ENCODE measurements at regions not wholly inside any gene's neighbourhood (a gene's known extent, or its start where the extent isn't known, plus 50 kb on each side); places are given as distances from the start of the nearest gene placed in this dataset.

- H3K27ac ChIP-seq (ENCODE audit: control insufficient read depth, insufficient read depth, low read length): no peak overlapping the region
- no peaks in the 10 kb centered on the region for H3K79me2 ChIP-seq (ENCODE audit: control insufficient read depth, insufficient read depth, low read length)
- H3K36me3 ChIP-seq (ENCODE audit: control insufficient read depth in 2 of 2, extremely low read depth in 1 of 2, insufficient read depth in 2 of 2, low read length in 2 of 2): no peaks in the 10 kb centered on the region
- H3K4me3 ChIP-seq (ENCODE audit: control insufficient read depth in 2 of 3, extremely low read depth in 1 of 3, insufficient read depth in 2 of 3, low read depth in 1 of 3, low read length in 3 of 3): no peak overlapping the region
- no peaks in the 10 kb centered on the region for H3K9me1 ChIP-seq (ENCODE audit: control insufficient read depth, extremely low read depth, insufficient read depth, low read length)
- no peaks in the 10 kb centered on the region for H3K4me1 ChIP-seq (ENCODE audit: control insufficient read depth, extremely low read depth, insufficient read depth, low read length)
- no peaks in the 10 kb centered on the region for H4K20me1 ChIP-seq (ENCODE audit: control insufficient read depth, extremely low read depth, insufficient read depth, low read length)
- no peaks in the 10 kb centered on the region for H3K27me3 ChIP-seq (ENCODE audit: control insufficient read depth, extremely low read depth, insufficient read depth, low read length)
- dilution Hi-C loops (cut with MboI; ENCODE audit: extremely low pct_ligation_motif_present, low sequenced_read_pairs): no loop called here
- TF ChIP-seq EZH2 (IDR thresholded peaks at IDR 0.05; ENCODE audit: low read length): no peak
- TF ChIP-seq, protein P1, sequence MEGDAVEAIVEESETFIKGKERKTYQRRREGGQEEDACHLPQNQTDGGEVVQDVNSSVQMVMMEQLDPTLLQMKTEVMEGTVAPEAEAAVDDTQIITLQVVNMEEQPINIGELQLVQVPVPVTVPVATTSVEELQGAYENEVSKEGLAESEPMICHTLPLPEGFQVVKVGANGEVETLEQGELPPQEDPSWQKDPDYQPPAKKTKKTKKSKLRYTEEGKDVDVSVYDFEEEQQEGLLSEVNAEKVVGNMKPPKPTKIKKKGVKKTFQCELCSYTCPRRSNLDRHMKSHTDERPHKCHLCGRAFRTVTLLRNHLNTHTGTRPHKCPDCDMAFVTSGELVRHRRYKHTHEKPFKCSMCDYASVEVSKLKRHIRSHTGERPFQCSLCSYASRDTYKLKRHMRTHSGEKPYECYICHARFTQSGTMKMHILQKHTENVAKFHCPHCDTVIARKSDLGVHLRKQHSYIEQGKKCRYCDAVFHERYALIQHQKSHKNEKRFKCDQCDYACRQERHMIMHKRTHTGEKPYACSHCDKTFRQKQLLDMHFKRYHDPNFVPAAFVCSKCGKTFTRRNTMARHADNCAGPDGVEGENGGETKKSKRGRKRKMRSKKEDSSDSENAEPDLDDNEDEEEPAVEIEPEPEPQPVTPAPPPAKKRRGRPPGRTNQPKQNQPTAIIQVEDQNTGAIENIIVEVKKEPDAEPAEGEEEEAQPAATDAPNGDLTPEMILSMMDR (optimal IDR thresholded peaks at IDR 0.05 in 1 of 3, IDR thresholded peaks at IDR 0.05 in 1 of 3, conservative IDR thresholded peaks at IDR 0.05 in 1 of 3; ENCODE audit: extremely low read depth in 1 of 3, insufficient read depth in 2 of 3, low read length in 3 of 3): no peak
- no peak overlapping the region for H3K4me2 ChIP-seq (ENCODE audit: control insufficient read depth, extremely low read depth, insufficient read depth, low read depth, low read length)
- FAIRE-seq (no peak), DNase-seq (ENCODE audit: low read depth, low spot score) (no peak)
- no peaks in the 10 kb centered on the region for H3K9me3 ChIP-seq (ENCODE audit: control insufficient read depth, low read depth, low read length)
- no peak overlapping the region for H3K9ac ChIP-seq (ENCODE audit: control insufficient read depth, extremely low read depth, insufficient read depth, low read length)
- H2AFZ ChIP-seq (ENCODE audit: control insufficient read depth, low read length): no peak overlapping the region
Measured at GRCh38 chr13:76397413-76397812, 488.8 kb downstream of the KCTD12 start.

DNA sequence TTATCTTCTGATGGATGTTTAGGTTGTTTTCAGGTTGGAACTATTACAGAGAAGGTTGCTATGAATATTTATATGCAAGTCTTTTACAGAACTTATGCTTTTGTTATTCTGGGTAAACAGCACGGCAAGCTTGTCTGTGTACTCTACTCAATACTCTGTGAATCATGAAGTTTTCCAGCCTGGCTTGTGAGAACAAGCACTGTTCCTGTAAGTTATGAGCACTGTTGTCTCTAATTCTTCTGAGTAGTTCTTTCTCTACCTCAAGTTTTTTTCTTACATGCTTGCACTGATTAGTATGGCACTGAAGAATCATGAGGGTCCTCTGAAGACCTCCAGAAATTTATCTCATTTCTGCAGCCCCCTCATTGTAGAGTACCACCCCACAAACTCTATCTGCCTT lies 496.9 kb downstream of the KCTD12 start:
- Histone ChIP-seq H3K9ac (ENCODE audit: control insufficient read depth, extremely low read depth, insufficient read depth, low read length) (no peak overlapping the region), H3K4me2 (ENCODE audit: control insufficient read depth, extremely low read depth, insufficient read depth, low read depth, low read length) (no peak overlapping the region), H3K79me2 (ENCODE audit: control insufficient read depth, insufficient read depth, low read length) (no peaks in the 10 kb centered on the region), H3K27ac (ENCODE audit: control insufficient read depth, insufficient read depth, low read length) (no peak overlapping the region), H4K20me1 (ENCODE audit: control insufficient read depth, extremely low read depth, insufficient read depth, low read length) (no peaks in the 10 kb centered on the region), H3K36me3 (ENCODE audit: control insufficient read depth in 2 of 2, extremely low read depth in 1 of 2, insufficient read depth in 2 of 2, low read length in 2 of 2) (no peaks in the 10 kb centered on the region), H3K4me3 (ENCODE audit: control insufficient read depth in 2 of 3, extremely low read depth in 1 of 3, insufficient read depth in 2 of 3, low read depth in 1 of 3, low read length in 3 of 3) (no peak overlapping the region), H3K9me3 (ENCODE audit: control insufficient read depth, low read depth, low read length) (no peaks in the 10 kb centered on the region), H3K9me1 (ENCODE audit: control insufficient read depth, extremely low read depth, insufficient read depth, low read length) (no peaks in the 10 kb centered on the region), H3K27me3 (ENCODE audit: control insufficient read depth, extremely low read depth, insufficient read depth, low read length) (no peaks in the 10 kb centered on the region), H3K4me1 (ENCODE audit: control insufficient read depth, extremely low read depth, insufficient read depth, low read length) (no peaks in the 10 kb centered on the region), H2AFZ (ENCODE audit: control insufficient read depth, low read length) (no peak overlapping the region)
- dilution Hi-C loops (cut with MboI; ENCODE audit: extremely low pct_ligation_motif_present, low sequenced_read_pairs): no loop called here
- TF ChIP-seq, protein P1 (optimal IDR thresholded peaks at IDR 0.05 in 1 of 3, IDR thresholded peaks at IDR 0.05 in 1 of 3, conservative IDR thresholded peaks at IDR 0.05 in 1 of 3; ENCODE audit: extremely low read depth in 1 of 3, insufficient read depth in 2 of 3, low read length in 3 of 3): no peak
- no peak for TF ChIP-seq EZH2 (IDR thresholded peaks at IDR 0.05; ENCODE audit: low read length)
- FAIRE-seq (no peak), DNase-seq (ENCODE audit: low read depth, low spot score) (no peak)
